BLaER1 treated with 17β-estradiol and CSF1 and Interleukin-3, amounts not matched to agents 10 nM and 100 nM (cell line): ENCODE measurements at regions not wholly inside any gene's neighbourhood (a gene's known extent, or its start where the extent isn't known, plus 50 kb on each side); places are given as distances from the start of the nearest gene placed in this dataset.

Experiments used
- H3K27ac ChIP-seq, 11 experiments: shearing (Covaris generic); formaldehyde crosslinking; 2 replicates each; pipeline ENCODE4 v1.8.1; 2022
- H3K27me3 ChIP-seq, 11 experiments: shearing (Covaris generic); formaldehyde crosslinking; 2 replicates each; pipeline ENCODE4 v1.8.1; 2022
- H3K36me3 ChIP-seq, 11 experiments: shearing (Covaris generic); formaldehyde crosslinking; 2 replicates each; pipeline ENCODE4 v1.8.1; 2022
- H3K4me1 ChIP-seq, 10 experiments: shearing (Covaris generic); formaldehyde crosslinking; 2 replicates each; pipeline ENCODE4 v1.8.1; 2022
- H3K4me2 ChIP-seq, 11 experiments: shearing (Covaris generic); formaldehyde crosslinking; 2 replicates each; pipeline ENCODE4 v1.8.1; 2022
- H3K4me3 ChIP-seq, 10 experiments: shearing (Covaris generic); formaldehyde crosslinking; 2 replicates each; pipeline ENCODE4 v1.8.1; 2022
- H3K9ac ChIP-seq, 11 experiments: shearing (Covaris generic); formaldehyde crosslinking; 2 replicates each; pipeline ENCODE4 v1.8.1; 2022
- H3K9me3 ChIP-seq, 11 experiments: shearing (Covaris generic); formaldehyde crosslinking; replicated peaks in 1 of 11; 2 replicates each; pipeline ENCODE4 v1.8.1; 2022
- H4K20me1 ChIP-seq, 11 experiments: shearing (Covaris generic); formaldehyde crosslinking; 2 replicates each; pipeline ENCODE4 v1.8.1; 2022
- Cebpa-rat ChIP-seq, 11 experiments: shearing (Covaris generic); IDR thresholded peaks; 2 replicates each; pipeline ENCODE4 v1.8.1; 2022

DNA sequence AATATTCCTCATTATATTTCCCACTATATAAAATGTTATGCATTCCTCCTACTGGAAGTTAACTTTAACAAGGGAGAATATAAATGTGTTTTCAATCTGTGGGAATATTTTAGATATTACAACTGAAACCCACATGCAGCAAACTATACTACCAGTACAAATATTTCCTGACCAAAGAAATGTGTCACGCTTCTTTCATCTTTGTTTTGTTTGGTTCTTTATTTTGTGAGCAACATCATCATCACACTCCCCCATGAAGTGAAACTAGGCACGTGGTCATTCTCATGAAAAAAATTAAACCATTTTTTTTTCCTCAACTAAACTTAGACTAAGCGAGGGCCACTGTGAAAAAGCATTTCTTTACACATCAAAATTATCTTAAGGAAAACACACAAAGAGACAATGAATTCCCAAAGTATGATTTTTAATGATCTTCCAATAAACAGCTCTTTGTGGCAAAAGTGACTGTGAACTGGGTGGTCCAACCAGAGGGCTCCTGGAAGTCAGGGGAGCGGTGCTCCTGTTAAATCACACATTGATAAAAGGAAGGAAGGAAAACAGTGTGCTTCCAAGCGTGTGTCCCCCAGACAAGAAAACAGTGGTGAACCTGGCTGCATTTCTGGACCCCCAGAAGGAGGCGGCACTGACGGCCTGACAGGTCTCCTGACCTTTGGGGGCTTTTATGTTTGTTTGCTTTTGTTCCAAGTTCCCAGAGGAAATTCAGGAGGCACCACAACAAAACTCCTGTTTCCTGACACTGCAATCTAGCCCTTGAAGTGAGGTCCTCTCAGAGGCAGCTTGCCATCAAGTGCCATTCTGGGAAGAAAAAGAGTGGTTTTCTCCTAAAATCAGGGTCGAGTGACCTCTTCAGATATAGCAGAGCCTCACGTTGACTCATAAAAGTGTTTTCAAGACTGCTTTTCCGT is 166.8 kb upstream of the FOXQ1 start:
- H3K4me1 ChIP-seq: 0 out of 20 replicates have a peak, but pooled peaks cover 0 to 3% (median 0%) of the 10 kb centered on the region in 10 experiments
- no peak overlapping the region for H3K9ac ChIP-seq

DNA sequence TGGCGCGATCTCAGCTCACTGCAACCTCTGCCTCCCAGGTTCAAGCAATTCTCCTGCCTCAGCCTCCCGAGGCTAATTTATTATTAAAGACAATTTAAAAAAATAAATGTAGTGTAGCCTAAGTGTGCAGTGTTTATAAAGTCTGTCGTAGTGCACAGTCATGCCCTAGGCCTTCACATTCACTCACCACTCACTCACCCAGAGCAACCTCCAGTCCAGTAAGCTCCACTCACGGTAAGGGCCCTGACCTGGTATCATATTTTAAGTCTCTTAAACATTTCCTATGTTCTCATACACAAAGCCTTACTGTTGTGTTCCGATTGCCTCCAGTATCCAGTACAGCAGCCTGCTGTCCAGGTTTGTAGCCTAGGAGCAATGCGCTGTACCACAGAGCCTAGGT is 168.2 kb upstream of the FOXQ1 start:
- no peak overlapping the region for H3K27ac ChIP-seq
- no peak overlapping the region for H3K4me3 ChIP-seq
- no peak for TF ChIP-seq Cebpa-rat (IDR thresholded peaks at IDR 0.05)
- H3K9ac ChIP-seq: no peak overlapping the region
- no peak overlapping the region for H3K4me2 ChIP-seq
- no peaks in the 10 kb centered on the region for H3K27me3 ChIP-seq
- no peaks in the 10 kb centered on the region for H3K36me3 ChIP-seq
- peaks cover 0 to 6% (median 0%) of the 10 kb centered on the region in 11 experiments; a peak in 7 of 22 replicates for H3K9me3 ChIP-seq
- 0 out of 20 replicates have a peak, but pooled peaks cover 0 to 3% (median 0%) of the 10 kb centered on the region in 10 experiments for H3K4me1 ChIP-seq
- no peaks in the 10 kb centered on the region for H4K20me1 ChIP-seq

More for the DNA sequence above, 166.8 kb upstream of the FOXQ1 start:
- Histone ChIP-seq H3K9me3 (no peaks in the 10 kb centered on the region), H4K20me1 (no peaks in the 10 kb centered on the region), H3K4me2 (no peak overlapping the region), H3K36me3 (no peaks in the 10 kb centered on the region), H3K27ac (no peak overlapping the region), H3K27me3 (no peaks in the 10 kb centered on the region), H3K4me3 (no peak overlapping the region)
- TF ChIP-seq Cebpa-rat (IDR thresholded peaks at IDR 0.05): no peak

DNA sequence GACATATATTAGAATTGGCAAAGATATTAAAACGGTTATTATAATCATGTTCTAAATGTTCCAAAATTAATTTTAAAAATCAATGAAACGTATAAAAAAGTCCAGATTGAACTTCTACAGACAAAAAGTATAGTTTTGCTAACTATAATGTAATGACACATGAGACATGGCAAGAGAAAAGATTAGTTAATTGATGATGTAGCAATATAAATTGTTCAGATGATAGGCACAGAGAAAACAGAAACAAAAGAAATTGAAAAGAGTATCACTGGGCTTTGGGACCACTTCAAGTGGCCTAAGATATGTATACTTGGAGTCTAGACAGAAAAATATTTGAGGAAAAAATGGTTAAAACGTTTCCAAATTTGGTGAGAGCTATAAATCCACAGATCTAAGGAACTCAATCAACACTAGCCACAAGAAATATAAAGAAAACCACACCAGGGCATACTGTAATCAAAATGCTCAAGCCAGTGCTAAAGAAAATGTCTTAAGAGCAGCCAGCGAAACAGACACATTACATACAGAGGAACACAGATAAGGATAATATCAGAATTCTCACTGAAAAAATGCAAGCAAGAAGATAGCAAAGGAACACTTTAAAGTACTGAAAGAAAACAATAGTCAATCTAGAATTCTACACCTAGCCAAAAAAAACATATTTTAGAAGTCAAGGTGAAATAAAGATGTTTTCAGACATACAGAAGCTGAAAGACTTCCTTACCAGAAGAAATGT is 172.6 kb upstream of the FOXQ1 start:
- Histone ChIP-seq H3K27me3 (no peaks in the 10 kb centered on the region), H3K36me3 (no peaks in the 10 kb centered on the region), H3K9ac (no peak overlapping the region), H3K4me2 (no peak overlapping the region), H3K9me3 (peaks cover 0 to 6% (median 0%) of the 10 kb centered on the region in 11 experiments; a peak in 7 of 22 replicates), H3K4me3 (no peak overlapping the region), H3K27ac (no peak overlapping the region), H4K20me1 (no peaks in the 10 kb centered on the region), H3K4me1 (no peaks in the 10 kb centered on the region)
- no peak for TF ChIP-seq Cebpa-rat (IDR thresholded peaks at IDR 0.05)

DNA sequence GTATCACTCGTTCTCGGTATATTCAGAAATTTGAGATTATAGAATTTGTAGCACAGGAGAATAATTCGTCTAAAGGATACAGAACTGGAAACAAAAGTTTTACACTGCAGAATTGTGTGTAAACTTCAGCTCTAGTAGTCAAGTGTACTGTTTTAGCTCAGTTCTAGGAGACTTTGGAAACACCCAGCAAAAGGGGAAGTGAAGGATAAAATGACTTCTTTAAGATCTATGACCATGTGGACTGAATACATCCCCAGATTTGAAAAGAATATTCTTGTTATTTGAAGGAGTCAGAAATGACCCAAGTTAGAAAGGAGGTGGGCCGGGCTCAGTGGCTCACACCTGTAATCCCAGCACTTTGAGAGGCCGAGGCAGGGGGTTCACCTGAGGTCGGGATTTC is 174.0 kb upstream of the FOXQ1 start:
- Histone ChIP-seq H3K9ac (no peak overlapping the region), H3K36me3 (no peaks in the 10 kb centered on the region), H4K20me1 (no peaks in the 10 kb centered on the region), H3K9me3 (peaks cover 0 to 6% (median 0%) of the 10 kb centered on the region in 11 experiments; a peak in 7 of 22 replicates), H3K27ac (no peak overlapping the region), H3K4me1 (no peaks in the 10 kb centered on the region), H3K27me3 (no peaks in the 10 kb centered on the region), H3K4me2 (no peak overlapping the region), H3K4me3 (no peak overlapping the region)
- TF ChIP-seq Cebpa-rat (IDR thresholded peaks at IDR 0.05): no peak

DNA sequence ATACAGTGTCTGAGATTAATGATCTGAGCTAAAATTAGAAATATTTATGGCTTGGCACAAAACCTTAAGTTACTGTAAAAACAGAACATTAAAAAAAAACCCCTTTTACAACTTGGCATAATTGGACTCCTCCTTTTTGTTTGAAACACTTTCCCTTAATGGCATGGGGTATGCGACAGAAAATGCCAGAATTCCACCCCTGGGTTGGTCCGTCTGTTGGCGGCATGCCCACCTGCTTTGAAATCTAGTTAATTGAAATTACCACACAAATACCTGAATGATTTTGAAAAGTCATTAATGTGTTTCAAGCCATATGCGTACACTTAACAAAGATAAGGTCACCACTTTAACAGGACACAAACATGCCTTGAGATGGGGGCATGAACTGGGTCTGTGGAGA is 175.1 kb upstream of the FOXQ1 start:
- Histone ChIP-seq H3K4me1 (peaks cover 0 to under 1% (median 0%) of the 10 kb centered on the region in 10 experiments; a peak in 1 of 20 replicates), H3K4me3 (no peak overlapping the region), H3K9me3 (peaks cover 0 to 6% (median 0%) of the 10 kb centered on the region in 11 experiments; a peak in 7 of 22 replicates), H3K9ac (no peak overlapping the region), H4K20me1 (no peaks in the 10 kb centered on the region), H3K4me2 (no peak overlapping the region), H3K27me3 (no peaks in the 10 kb centered on the region), H3K27ac (no peak overlapping the region), H3K36me3 (no peaks in the 10 kb centered on the region)
- no peak for TF ChIP-seq Cebpa-rat (IDR thresholded peaks at IDR 0.05)

DNA sequence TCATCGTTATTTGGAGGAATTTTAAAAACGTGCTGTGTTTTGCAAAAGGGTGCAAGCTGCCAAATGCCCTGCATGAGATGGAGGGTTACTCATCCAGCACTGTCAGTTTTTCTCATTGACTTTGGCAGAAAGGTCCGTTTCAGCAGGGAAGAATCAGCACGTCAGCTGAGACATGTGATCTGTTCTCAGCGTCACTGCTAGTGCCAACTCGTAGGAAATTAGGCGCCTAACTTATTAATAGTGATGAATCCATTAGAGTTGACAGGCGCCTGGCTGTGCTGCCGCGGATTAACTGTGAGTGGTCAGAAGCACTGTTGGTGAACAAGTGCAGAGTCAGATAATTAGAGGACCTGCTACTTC is 175.5 kb upstream of the FOXQ1 start:
- Histone ChIP-seq H3K9me3 (peaks cover 0 to 6% (median 0%) of the 10 kb centered on the region in 11 experiments; a peak in 7 of 22 replicates), H3K4me3 (no peak overlapping the region), H3K27me3 (no peaks in the 10 kb centered on the region), H3K9ac (no peak overlapping the region), H3K27ac (no peak overlapping the region), H3K4me1 (peaks cover 0 to 5% (median under 1%) of the 10 kb centered on the region in 10 experiments; a peak in 9 of 20 replicates), H3K36me3 (no peaks in the 10 kb centered on the region), H3K4me2 (no peak overlapping the region), H4K20me1 (no peaks in the 10 kb centered on the region)
- no peak for TF ChIP-seq Cebpa-rat (IDR thresholded peaks at IDR 0.05)

DNA sequence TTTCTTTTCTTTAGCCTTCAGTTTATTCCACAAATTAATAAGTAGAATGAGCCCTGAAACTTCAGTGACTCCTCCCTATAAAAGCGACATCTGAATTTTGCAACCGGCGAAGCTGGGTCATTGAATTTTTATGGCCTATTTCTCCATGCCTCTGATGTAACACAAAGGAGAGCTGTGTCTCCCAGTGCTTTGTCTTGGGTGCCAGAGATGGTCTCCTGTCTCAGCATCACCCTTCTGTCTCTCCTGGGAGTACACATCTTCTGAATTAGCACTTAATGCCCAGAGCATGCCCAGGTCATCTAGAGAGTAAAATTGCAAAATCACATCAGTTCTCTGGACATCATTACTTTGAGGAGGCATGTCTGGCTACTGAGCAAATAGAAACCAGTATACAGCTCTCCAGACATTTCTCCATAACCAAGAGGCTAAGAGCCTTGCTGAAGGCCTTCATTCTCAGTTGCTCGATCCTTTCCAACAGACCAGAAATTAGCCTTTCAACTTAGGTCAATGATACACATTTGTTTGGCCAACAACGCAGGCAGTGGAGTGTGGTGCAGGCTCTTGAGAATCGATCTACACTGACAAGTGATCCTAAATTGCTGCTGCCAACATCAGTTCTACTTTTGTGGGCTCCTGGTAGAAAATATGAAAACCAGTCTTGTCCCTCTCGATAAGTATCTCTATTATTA is 176.0 kb upstream of the FOXQ1 start:
- H3K9ac ChIP-seq: no peak overlapping the region
- TF ChIP-seq Cebpa-rat (IDR thresholded peaks at IDR 0.05): no peak
- H3K27me3 ChIP-seq: no peaks in the 10 kb centered on the region
- no peak overlapping the region for H3K27ac ChIP-seq
- no peaks in the 10 kb centered on the region for H3K36me3 ChIP-seq
- no peak overlapping the region for H3K4me2 ChIP-seq
- H3K4me3 ChIP-seq: no peak overlapping the region
- H3K9me3 ChIP-seq: peaks cover 0 to 6% (median 0%) of the 10 kb centered on the region in 11 experiments; a peak in 7 of 22 replicates
- H3K4me1 ChIP-seq: peaks cover 0 to 10% (median 2%) of the 10 kb centered on the region in 10 experiments; a peak in 10 of 20 replicates
- no peaks in the 10 kb centered on the region for H4K20me1 ChIP-seq

DNA sequence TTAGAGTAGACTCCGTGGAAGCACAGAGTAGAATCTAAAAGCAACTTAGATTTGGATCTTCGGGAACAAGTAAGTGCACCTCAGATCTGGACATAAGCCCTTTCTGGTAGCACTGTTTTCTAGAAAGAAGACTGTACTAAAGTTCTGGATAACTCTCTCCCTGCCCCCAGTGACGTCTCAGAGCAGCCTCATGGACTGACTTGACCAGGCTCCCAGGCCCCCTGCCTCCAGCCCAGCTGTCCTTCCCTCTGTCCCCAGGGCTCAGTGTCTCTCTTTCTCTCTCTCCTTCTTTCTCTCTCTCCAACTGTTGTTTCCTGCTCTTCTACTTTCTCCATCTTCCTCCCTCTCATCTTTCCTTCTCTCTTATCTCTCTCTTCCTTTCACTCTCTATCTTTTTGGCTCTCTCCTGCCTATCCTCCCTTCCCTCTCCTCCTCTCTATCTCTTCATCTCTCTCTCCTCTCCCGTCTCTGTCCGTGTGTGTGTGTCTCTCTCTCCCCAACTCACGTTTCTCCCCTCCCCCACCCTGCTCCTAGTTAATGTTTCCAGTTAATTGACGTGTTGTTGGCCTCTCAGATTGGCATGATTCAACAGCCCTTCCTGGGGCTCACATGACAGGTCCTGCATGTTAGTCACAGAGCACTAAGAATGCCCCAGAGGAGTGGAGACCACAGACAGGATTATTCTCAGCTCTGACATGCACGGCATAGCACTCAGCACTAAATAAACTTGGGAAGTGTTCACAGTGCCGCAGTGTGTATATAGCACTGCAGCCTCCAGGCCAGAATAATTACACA is 180.4 kb upstream of the FOXQ1 start:
- Histone ChIP-seq H3K27ac (no peak overlapping the region), H3K4me2 (peak overlapping the region in 8 of 11 experiments; percentile 8 to 45 (median 22); a peak in 10 of 22 replicates)
- TF ChIP-seq Cebpa-rat (IDR thresholded peaks at IDR 0.05): no peak

More for the DNA sequence above, 180.4 kb upstream of the FOXQ1 start:
- Histone ChIP-seq H3K4me1 (peaks cover 0 to 16% (median 2%) of the 10 kb centered on the region in 10 experiments; a peak in 10 of 20 replicates), H3K9ac (no peak overlapping the region), H4K20me1 (no peaks in the 10 kb centered on the region), H3K4me3 (no peak overlapping the region), H3K27me3 (no peaks in the 10 kb centered on the region), H3K36me3 (no peaks in the 10 kb centered on the region), H3K9me3 (no peaks in the 10 kb centered on the region)
